Fibroblast of the conjunctiva (primary cell): ENCODE measurements at regions not wholly inside any gene's neighbourhood (a gene's known extent, or its start where the extent isn't known, plus 50 kb on each side); places are given as distances from the start of the nearest gene placed in this dataset.

ENCODE experiments used
- DNase-seq: peaks from one replicate; pipeline ENCODE4 v3.0.0-alpha.2; 2010; ENCODE audit warnings: low read depth

- no peak for DNase-seq
These were observed 425.0 kb upstream of the ADAMTS9 start for GRCh38 chr3:65112751-65113300.

GRCh38 chr3:65110661-65111060 lies 422.9 kb upstream of the ADAMTS9 start:
- DNase-seq = no peak

- no peak for DNase-seq
These were observed 422.2 kb upstream of the ADAMTS9 start for GRCh38 chr3:65109966-65110500.

GRCh38 chr3:65107174-65107573 lies 419.4 kb upstream of the ADAMTS9 start:
- no peak for DNase-seq

- no peak for DNase-seq
These were observed 413.6 kb upstream of the ADAMTS9 start for GRCh38 chr3:65101450-65101849.

GRCh38 chr3:65098400-65098799 lies 410.6 kb upstream of the ADAMTS9 start:
- DNase-seq = no peak

GRCh38 chr3:65096110-65096745 lies 408.4 kb upstream of the ADAMTS9 start:
- no peak for DNase-seq

GRCh38 chr3:65094723-65095122 lies 406.9 kb upstream of the ADAMTS9 start:
- no peak for DNase-seq

- DNase-seq = no peak
These were observed 405.8 kb upstream of the ADAMTS9 start for GRCh38 chr3:65093641-65094040.

- DNase-seq = no peak
These were observed 403.8 kb upstream of the ADAMTS9 start for GRCh38 chr3:65091565-65091964.

- no peak for DNase-seq
These were observed 395.4 kb upstream of the ADAMTS9 start for GRCh38 chr3:65083240-65083639.

- DNase-seq = no peak
These were observed 393.7 kb upstream of the ADAMTS9 start for GRCh38 chr3:65081536-65081935.

- no peak for DNase-seq
These were observed 392.6 kb upstream of the ADAMTS9 start for GRCh38 chr3:65080432-65080831.

GRCh38 chr3:65079560-65079959 lies 391.8 kb upstream of the ADAMTS9 start:
- DNase-seq = no peak

- no peak for DNase-seq
These were observed 390.9 kb upstream of the ADAMTS9 start for GRCh38 chr3:65078748-65079147.

GRCh38 chr3:65077124-65077523 lies 389.3 kb upstream of the ADAMTS9 start:
- no peak for DNase-seq

- no peak for DNase-seq
These were observed 383.2 kb upstream of the ADAMTS9 start for GRCh38 chr3:65070968-65071367.

GRCh38 chr3:65060904-65061303 lies 373.1 kb upstream of the ADAMTS9 start:
- no peak for DNase-seq

- DNase-seq = no peak
These were observed 364.3 kb upstream of the ADAMTS9 start for GRCh38 chr3:65052101-65052500.

GRCh38 chr3:65048151-65048550 lies 360.4 kb upstream of the ADAMTS9 start:
- no peak for DNase-seq

GRCh38 chr3:65045138-65045537 lies 357.3 kb upstream of the ADAMTS9 start:
- DNase-seq = no peak

GRCh38 chr3:65044401-65044800 lies 356.6 kb upstream of the ADAMTS9 start:
- DNase-seq = no peak

- DNase-seq = no peak
These were observed 354.9 kb upstream of the ADAMTS9 start for GRCh38 chr3:65042675-65043074.

- DNase-seq = no peak
These were observed 352.0 kb upstream of the ADAMTS9 start for GRCh38 chr3:65039754-65040210.
